ENCODE measurements at regions not wholly inside any gene's neighbourhood (a gene's known extent, or its start where the extent isn't known, plus 50 kb on each side); places are given as distances from the start of the nearest gene placed in this dataset.
A peak's percentile ranks its signal among the peaks of the same experiment; 100 is the strongest.

- peak overlapping the region in 1 of 2 experiments; percentile 59 for H2BK12ac ChIP-seq (ENCODE audit: low read length in 2 of 2)
- no peak overlapping the region for H3K14ac ChIP-seq (ENCODE audit: low read length in 2 of 2)
- no peak overlapping the region for H4K91ac ChIP-seq (ENCODE audit: low read length)
- no peaks in the 10 kb centered on the region for H3K9me3 ChIP-seq (ENCODE audit: control insufficient read depth, low read length)
- no peaks in the 10 kb centered on the region for H3K79me1 ChIP-seq (replicated peaks; ENCODE audit: low read length, poor library complexity, severe bottlenecking)
- no peak overlapping the region for H3K18ac ChIP-seq (ENCODE audit: low read depth in 1 of 2, low read length in 2 of 2)
- H3K4me3 ChIP-seq (ENCODE audit: insufficient read depth in 1 of 2, low read depth in 1 of 2, low read length in 2 of 2), result peak overlapping the region in 1 of 2 experiments; percentile 66
- no peak overlapping the region for H2BK120ac ChIP-seq (ENCODE audit: low read depth, low read length)
- peaks cover 8% of the 10 kb centered on the region for H3K4me1 ChIP-seq (ENCODE audit: control insufficient read depth, insufficient read depth, low read depth, low read length)
- no peak overlapping the region for H2AK5ac ChIP-seq (ENCODE audit: low read length, severe bottlenecking)
- H3K23ac ChIP-seq (ENCODE audit: low read length in 2 of 2), result no peak overlapping the region
- no peaks in the 10 kb centered on the region for H3K27me3 ChIP-seq (ENCODE audit: control insufficient read depth in 1 of 2, insufficient read depth in 1 of 2, low read length in 2 of 2)
- no peaks in the 10 kb centered on the region for H3K36me3 ChIP-seq (ENCODE audit: control insufficient read depth in 1 of 2, insufficient read depth in 2 of 2, low read depth in 1 of 2, low read length in 2 of 2)
- peak overlapping the region; percentile 1 for H2BK5ac ChIP-seq (ENCODE audit: low read depth, low read length, poor library complexity, severe bottlenecking)
- H2BK15ac ChIP-seq (ENCODE audit: low read depth, poor library complexity, severe bottlenecking), result no peak overlapping the region
- no peak overlapping the region for H2AFZ ChIP-seq (ENCODE audit: low read depth, low read length)
- H4K8ac ChIP-seq (ENCODE audit: low read length), result no peak overlapping the region
- H3K9ac ChIP-seq (ENCODE audit: low read length), result peak overlapping the region; percentile 78
- H3K4ac ChIP-seq (ENCODE audit: low read depth in 1 of 2, low read length in 2 of 2), result no peak overlapping the region
- peak; percentile 12 for DNase-seq
- H3K27ac ChIP-seq (ENCODE audit: low read length, poor library complexity, severe bottlenecking), result peak overlapping the region; percentile 27
- WGBS, result 60% methylated on average over 3 of the region's 3 CpGs
- no peak overlapping the region for H3K4me2 ChIP-seq (ENCODE audit: low read length, poor library complexity, severe bottlenecking)
Observed at GRCh38 chr14:53306911-53307310, 153.8 kb upstream of the DDHD1 start.

DNA sequence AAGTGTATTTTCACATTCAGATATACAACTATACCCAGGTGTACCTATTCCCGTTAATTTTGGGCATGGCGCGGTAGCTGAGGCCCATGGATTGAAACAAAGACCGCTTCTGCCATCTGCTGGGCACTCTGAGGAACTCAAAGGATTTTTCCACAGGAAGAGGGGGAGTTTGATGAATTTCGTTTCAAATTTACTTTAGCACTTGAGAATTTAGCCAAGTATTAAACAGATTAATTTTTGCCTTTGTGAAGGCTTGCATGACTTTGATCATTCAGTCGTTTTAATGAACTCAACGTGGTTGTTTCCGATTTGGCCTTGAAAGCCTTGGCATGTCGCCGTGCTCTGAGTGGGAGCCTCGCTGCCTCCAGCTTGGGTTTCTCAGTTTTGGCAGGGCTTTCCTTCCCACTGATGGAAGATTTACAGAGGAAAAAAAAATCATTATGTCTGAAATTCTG, 153.2 kb upstream of the DDHD1 start:
- Histone ChIP-seq H3K4me3 (ENCODE audit: insufficient read depth in 1 of 2, low read depth in 1 of 2, low read length in 2 of 2) (peak overlapping the region in 1 of 2 experiments; percentile 66), H3K27me3 (ENCODE audit: control insufficient read depth in 1 of 2, insufficient read depth in 1 of 2, low read length in 2 of 2) (no peaks in the 10 kb centered on the region), H3K14ac (ENCODE audit: low read length in 2 of 2) (no peak overlapping the region), H4K91ac (ENCODE audit: low read length) (no peak overlapping the region), H3K4me1 (ENCODE audit: control insufficient read depth, insufficient read depth, low read depth, low read length) (peaks cover 8% of the 10 kb centered on the region), H3K23ac (ENCODE audit: low read length in 2 of 2) (no peak overlapping the region), H3K36me3 (ENCODE audit: control insufficient read depth in 1 of 2, insufficient read depth in 2 of 2, low read depth in 1 of 2, low read length in 2 of 2) (no peaks in the 10 kb centered on the region), H3K79me1 (replicated peaks; ENCODE audit: low read length, poor library complexity, severe bottlenecking) (no peaks in the 10 kb centered on the region), H2AFZ (ENCODE audit: low read depth, low read length) (no peak overlapping the region), H3K9ac (ENCODE audit: low read length) (peak overlapping the region; percentile 78), H2BK12ac (ENCODE audit: low read length in 2 of 2) (no peak overlapping the region), H2BK15ac (ENCODE audit: low read depth, poor library complexity, severe bottlenecking) (no peak overlapping the region), H3K27ac (ENCODE audit: low read length, poor library complexity, severe bottlenecking) (peak overlapping the region; percentile 28), H2AK5ac (ENCODE audit: low read length, severe bottlenecking) (no peak overlapping the region), H2BK120ac (ENCODE audit: low read depth, low read length) (no peak overlapping the region), H3K4ac (ENCODE audit: low read depth in 1 of 2, low read length in 2 of 2) (no peak overlapping the region), H3K4me2 (ENCODE audit: low read length, poor library complexity, severe bottlenecking) (no peak overlapping the region), H3K18ac (ENCODE audit: low read depth in 1 of 2, low read length in 2 of 2) (no peak overlapping the region), H4K8ac (ENCODE audit: low read length) (no peak overlapping the region), H3K9me3 (ENCODE audit: control insufficient read depth, low read length) (no peaks in the 10 kb centered on the region), H2BK5ac (ENCODE audit: low read depth, low read length, poor library complexity, severe bottlenecking) (no peak overlapping the region)
- DNase-seq, result peak; percentile 50
- 35% methylated on average over 10 of the region's 11 CpGs for WGBS

DNA sequence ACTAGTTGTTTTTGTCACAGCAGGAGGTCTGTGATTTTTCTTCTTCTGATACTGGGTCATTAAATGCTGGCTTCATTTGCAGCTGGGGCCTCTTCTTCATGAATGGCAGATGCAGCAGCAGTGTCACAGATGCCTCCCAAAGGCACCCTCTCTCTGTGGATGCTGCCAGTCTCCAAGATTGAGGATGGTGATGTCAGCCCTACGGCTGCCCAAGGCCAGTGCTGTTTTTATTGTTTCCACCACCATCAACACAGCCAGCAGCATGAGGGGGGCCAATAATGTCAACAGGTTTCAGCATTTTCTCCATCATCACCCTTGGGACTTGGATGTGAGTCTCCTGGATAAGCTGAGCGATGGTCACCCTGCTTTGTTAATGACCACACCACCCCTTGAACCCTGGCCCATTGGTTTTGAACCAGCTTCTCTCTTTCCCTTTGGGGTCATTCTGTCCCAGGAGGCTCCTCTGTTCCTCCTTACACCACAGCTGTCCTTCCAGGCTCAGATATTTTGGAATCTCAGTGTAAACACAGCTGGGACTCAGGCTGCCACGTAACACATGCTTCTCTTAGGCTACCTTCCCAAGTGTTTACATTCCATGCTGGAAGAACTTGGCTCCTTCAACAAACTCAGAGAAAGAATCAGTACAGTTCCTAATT, 151.7 kb upstream of the DDHD1 start:
- H3K4me3 ChIP-seq (ENCODE audit: insufficient read depth in 1 of 2, low read depth in 1 of 2, low read length in 2 of 2), result no peak overlapping the region
- no peak overlapping the region for H3K4ac ChIP-seq (ENCODE audit: low read depth in 1 of 2, low read length in 2 of 2)
- peak overlapping the region; percentile 53 for H2BK15ac ChIP-seq (ENCODE audit: low read depth, poor library complexity, severe bottlenecking)
- H2BK5ac ChIP-seq (ENCODE audit: low read depth, low read length, poor library complexity, severe bottlenecking), result no peak overlapping the region
- H4K91ac ChIP-seq (ENCODE audit: low read length), result no peak overlapping the region
- no peak overlapping the region for H3K9ac ChIP-seq (ENCODE audit: low read length)
- H3K27me3 ChIP-seq (ENCODE audit: control insufficient read depth in 1 of 2, insufficient read depth in 1 of 2, low read length in 2 of 2), result no peaks in the 10 kb centered on the region
- H3K4me2 ChIP-seq (ENCODE audit: low read length, poor library complexity, severe bottlenecking), result no peak overlapping the region
- no peaks in the 10 kb centered on the region for H3K79me1 ChIP-seq (replicated peaks; ENCODE audit: low read length, poor library complexity, severe bottlenecking)
- H2AK5ac ChIP-seq (ENCODE audit: low read length, severe bottlenecking), result peak overlapping the region; percentile 75
- no peak overlapping the region for H2BK120ac ChIP-seq (ENCODE audit: low read depth, low read length)
- H3K9me3 ChIP-seq (ENCODE audit: control insufficient read depth, low read length), result no peaks in the 10 kb centered on the region
- peaks cover 8% of the 10 kb centered on the region for H3K4me1 ChIP-seq (ENCODE audit: control insufficient read depth, insufficient read depth, low read depth, low read length)
- peak; percentile 33 for DNase-seq
- no peak overlapping the region for H3K23ac ChIP-seq (ENCODE audit: low read length in 2 of 2)
- no peak overlapping the region for H2AFZ ChIP-seq (ENCODE audit: low read depth, low read length)
- 48% methylated on average over 3 of the region's 3 CpGs for WGBS
- H4K8ac ChIP-seq (ENCODE audit: low read length), result peak overlapping the region; percentile 28
- H3K27ac ChIP-seq (ENCODE audit: low read length, poor library complexity, severe bottlenecking), result no peak overlapping the region
- H3K14ac ChIP-seq (ENCODE audit: low read length in 2 of 2), result no peak overlapping the region
- H2BK12ac ChIP-seq (ENCODE audit: low read length in 2 of 2), result peak overlapping the region in 1 of 2 experiments; percentile 37
- no peaks in the 10 kb centered on the region for H3K36me3 ChIP-seq (ENCODE audit: control insufficient read depth in 1 of 2, insufficient read depth in 2 of 2, low read depth in 1 of 2, low read length in 2 of 2)
- H3K18ac ChIP-seq (ENCODE audit: low read depth in 1 of 2, low read length in 2 of 2), result no peak overlapping the region

GRCh38 chr14:53295985-53296582, 143.0 kb upstream of the DDHD1 start:
- H2AK5ac ChIP-seq (ENCODE audit: low read length, severe bottlenecking), result no peak overlapping the region
- H2BK120ac ChIP-seq (ENCODE audit: low read depth, low read length), result no peak overlapping the region

More at GRCh38 chr14:53295985-53296582, 143.0 kb upstream of the DDHD1 start:
- 80% methylated on average over 5 of the region's 9 CpGs for WGBS
- H3K18ac ChIP-seq (ENCODE audit: low read depth in 1 of 2, low read length in 2 of 2), result no peak overlapping the region
- H3K9ac ChIP-seq (ENCODE audit: low read length), result no peak overlapping the region
- no peaks in the 10 kb centered on the region for H3K79me1 ChIP-seq (replicated peaks; ENCODE audit: low read length, poor library complexity, severe bottlenecking)
- H3K14ac ChIP-seq (ENCODE audit: low read length in 2 of 2), result no peak overlapping the region
- H3K4me1 ChIP-seq (ENCODE audit: control insufficient read depth, insufficient read depth, low read depth, low read length), result no peaks in the 10 kb centered on the region
- H4K8ac ChIP-seq (ENCODE audit: low read length), result no peak overlapping the region
- no peak overlapping the region for H2BK5ac ChIP-seq (ENCODE audit: low read depth, low read length, poor library complexity, severe bottlenecking)
- H3K9me3 ChIP-seq (ENCODE audit: control insufficient read depth, low read length), result no peaks in the 10 kb centered on the region
- no peak overlapping the region for H3K4me2 ChIP-seq (ENCODE audit: low read length, poor library complexity, severe bottlenecking)
- H2BK12ac ChIP-seq (ENCODE audit: low read length in 2 of 2), result no peak overlapping the region
- H3K36me3 ChIP-seq (ENCODE audit: control insufficient read depth in 1 of 2, insufficient read depth in 2 of 2, low read depth in 1 of 2, low read length in 2 of 2), result no peaks in the 10 kb centered on the region
- DNase-seq, result peak; percentile 49
- H3K23ac ChIP-seq (ENCODE audit: low read length in 2 of 2), result no peak overlapping the region
- no peak overlapping the region for H2BK15ac ChIP-seq (ENCODE audit: low read depth, poor library complexity, severe bottlenecking)
- no peak overlapping the region for H3K27ac ChIP-seq (ENCODE audit: low read length, poor library complexity, severe bottlenecking)
- H4K91ac ChIP-seq (ENCODE audit: low read length), result no peak overlapping the region
- H3K4ac ChIP-seq (ENCODE audit: low read depth in 1 of 2, low read length in 2 of 2), result no peak overlapping the region
- H3K27me3 ChIP-seq (ENCODE audit: control insufficient read depth in 1 of 2, insufficient read depth in 1 of 2, low read length in 2 of 2), result no peaks in the 10 kb centered on the region
- no peak overlapping the region for H2AFZ ChIP-seq (ENCODE audit: low read depth, low read length)
- H3K4me3 ChIP-seq (ENCODE audit: insufficient read depth in 1 of 2, low read depth in 1 of 2, low read length in 2 of 2), result no peak overlapping the region
